ENCODE measurements at regions not wholly inside any gene's neighbourhood (a gene's known extent, or its start where the extent isn't known, plus 50 kb on each side); places are given as distances from the start of the nearest gene placed in this dataset.

DNA sequence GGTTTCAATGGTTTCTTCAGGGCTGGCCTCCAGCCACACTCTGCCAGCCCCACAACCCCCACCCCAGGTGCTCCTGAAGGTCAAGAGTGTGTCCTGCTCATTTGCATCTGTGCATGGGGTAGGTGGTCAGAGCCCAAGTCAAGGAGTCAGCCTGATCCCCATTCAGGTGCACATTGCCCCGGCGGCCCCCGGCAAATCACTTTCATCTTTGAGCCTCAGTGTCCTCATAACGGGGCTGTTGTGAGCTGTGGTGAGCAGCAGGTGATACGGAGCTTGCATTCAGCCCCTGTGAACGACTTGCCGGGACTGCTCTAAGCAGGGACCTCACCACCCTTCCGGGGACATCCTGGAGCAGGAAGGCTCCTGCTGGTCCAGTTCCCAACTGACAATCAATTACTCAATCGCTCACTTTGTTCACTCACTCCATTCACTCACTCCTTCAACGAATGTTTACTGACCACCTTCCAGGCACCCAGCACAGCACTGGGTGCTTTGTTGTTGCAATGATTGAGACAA, 93.2 kb upstream of the CPEB4 start:
- no peak for TF ChIP-seq POLR2A (IDR thresholded peaks at IDR 0.05)
- TF ChIP-seq, protein P1, sequence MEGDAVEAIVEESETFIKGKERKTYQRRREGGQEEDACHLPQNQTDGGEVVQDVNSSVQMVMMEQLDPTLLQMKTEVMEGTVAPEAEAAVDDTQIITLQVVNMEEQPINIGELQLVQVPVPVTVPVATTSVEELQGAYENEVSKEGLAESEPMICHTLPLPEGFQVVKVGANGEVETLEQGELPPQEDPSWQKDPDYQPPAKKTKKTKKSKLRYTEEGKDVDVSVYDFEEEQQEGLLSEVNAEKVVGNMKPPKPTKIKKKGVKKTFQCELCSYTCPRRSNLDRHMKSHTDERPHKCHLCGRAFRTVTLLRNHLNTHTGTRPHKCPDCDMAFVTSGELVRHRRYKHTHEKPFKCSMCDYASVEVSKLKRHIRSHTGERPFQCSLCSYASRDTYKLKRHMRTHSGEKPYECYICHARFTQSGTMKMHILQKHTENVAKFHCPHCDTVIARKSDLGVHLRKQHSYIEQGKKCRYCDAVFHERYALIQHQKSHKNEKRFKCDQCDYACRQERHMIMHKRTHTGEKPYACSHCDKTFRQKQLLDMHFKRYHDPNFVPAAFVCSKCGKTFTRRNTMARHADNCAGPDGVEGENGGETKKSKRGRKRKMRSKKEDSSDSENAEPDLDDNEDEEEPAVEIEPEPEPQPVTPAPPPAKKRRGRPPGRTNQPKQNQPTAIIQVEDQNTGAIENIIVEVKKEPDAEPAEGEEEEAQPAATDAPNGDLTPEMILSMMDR (IDR thresholded peaks at IDR 0.05) = no peak
- TF ChIP-seq EP300 (IDR thresholded peaks at IDR 0.05) = no peak
